Spinal cord (tissue), 9 donors: ENCODE measurements at regions not wholly inside any gene's neighbourhood (a gene's known extent, or its start where the extent isn't known, plus 50 kb on each side); places are given as distances from the start of the nearest gene placed in this dataset.

Experiments used
- DNase-seq, 6 donors: peaks; one replicate each; pipeline versions ENCODE4 v3.0.0 to v3.0.0-alpha.2; 2013 to 2015; ENCODE audit warnings: low spot score in 6 of 6, low read depth in 4 of 6
- H3K27ac ChIP-seq: one replicate; pipeline ENCODE4 v1.5.1; 2013; ENCODE audit warnings: low read depth, low read length, control low read depth
- H3K27me3 ChIP-seq: one replicate; pipeline ENCODE4 v1.6.1; 2013; ENCODE audit warnings: low read length; ENCODE audit not compliant: control insufficient read depth, insufficient read depth
- H3K36me3 ChIP-seq: one replicate; pipeline ENCODE4 v1.6.1; 2013; ENCODE audit warnings: low read length; ENCODE audit not compliant: control insufficient read depth, insufficient read depth
- H3K4me1 ChIP-seq: one replicate; pipeline ENCODE4 v1.6.1; 2013; ENCODE audit warnings: low read length; ENCODE audit not compliant: control insufficient read depth, insufficient read depth
- H3K4me3 ChIP-seq: one replicate; pipeline ENCODE4 v1.5.1; 2013; ENCODE audit warnings: low read depth, low read length, control low read depth
- H3K9me3 ChIP-seq: one replicate; pipeline ENCODE4 v1.6.1; 2013; ENCODE audit warnings: low read length; ENCODE audit not compliant: control insufficient read depth, insufficient read depth
- WGBS: methylation state at CpG from one replicate; pipeline ENCODE4 v1.1.5; 2013; ENCODE audit warnings: missing lambda C conversion rate; ENCODE audit not compliant: insufficient coverage; 5-methylcytosine and 5-hydroxymethylcytosine counted together
- donor health status: healthy.

DNA sequence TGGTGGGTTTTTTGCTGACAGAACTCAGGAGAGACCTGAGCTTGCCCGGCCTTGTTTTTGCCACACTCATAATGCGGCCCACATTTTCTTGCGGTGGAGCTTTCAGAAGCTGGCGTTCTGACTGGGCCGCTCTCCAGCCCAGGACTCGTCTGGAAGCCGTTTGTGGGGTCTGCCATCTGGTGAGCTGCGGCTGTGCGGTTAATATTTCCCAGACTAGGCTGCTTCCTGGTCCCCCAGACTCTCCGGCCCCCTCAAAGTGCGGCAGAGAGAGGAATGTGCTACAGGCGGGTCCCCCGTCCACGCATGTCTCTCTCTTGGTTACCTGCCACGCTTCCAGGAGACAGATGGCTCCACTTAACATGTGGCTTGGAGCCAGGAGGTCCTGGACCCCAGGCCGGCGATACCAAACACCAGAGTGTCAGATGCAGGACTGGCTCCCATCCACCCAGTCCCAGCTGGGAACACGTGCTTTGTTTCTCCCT is 128.9 kb upstream of the PMEPA1 start:
- 25% methylated on average over 17 of the region's 18 CpGs for WGBS
- Histone ChIP-seq H3K4me1 (peaks cover 45% of the 10 kb centered on the region), H3K27me3 (peaks cover 7% of the 10 kb centered on the region), H3K27ac (no peak overlapping the region), H3K36me3 (no peaks in the 10 kb centered on the region), H3K9me3 (no peaks in the 10 kb centered on the region), H3K4me3 (no peak overlapping the region)
- DNase-seq = peak in 2 of 6 donors; percentile 72 to 91

DNA sequence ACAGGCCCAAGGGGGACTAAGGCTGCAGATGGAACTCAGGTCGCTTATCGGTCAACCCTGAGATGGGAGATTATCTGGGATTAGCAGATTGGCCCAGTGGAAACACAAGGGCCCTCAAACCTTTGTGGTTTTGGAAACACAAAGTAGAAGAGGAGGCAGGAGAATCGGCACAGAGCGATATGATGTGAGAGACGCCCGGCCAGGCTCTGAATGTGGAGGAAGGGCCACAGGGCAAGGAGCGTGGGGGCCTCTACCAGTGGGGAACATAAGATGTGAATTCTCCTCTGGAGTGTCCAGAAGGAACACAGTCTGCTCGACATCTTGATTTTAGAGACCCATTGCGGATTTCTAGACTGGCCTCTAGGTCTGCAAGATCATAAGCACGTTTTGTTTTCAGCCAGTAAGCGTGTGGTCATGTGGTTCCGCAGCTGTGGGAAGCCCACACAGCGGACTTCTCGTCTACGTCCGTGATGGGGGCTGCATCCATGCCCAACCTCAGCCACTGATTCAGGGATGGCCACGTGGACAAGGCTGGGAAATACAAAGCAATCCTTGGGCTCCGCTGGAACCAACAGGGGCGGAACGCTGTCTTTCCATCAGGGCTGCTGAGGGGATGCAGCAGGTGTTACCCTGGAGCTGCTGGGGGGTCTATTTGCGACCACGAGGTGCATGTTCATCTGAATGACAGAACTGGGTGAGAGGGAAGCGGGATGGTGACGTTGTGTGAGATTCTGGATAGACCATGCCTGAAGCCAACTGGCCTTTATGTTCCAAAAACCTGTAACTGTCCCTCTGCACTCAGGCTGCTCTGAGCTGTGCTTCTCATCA is 127.6 kb upstream of the PMEPA1 start:
- Histone ChIP-seq H3K36me3 (no peaks in the 10 kb centered on the region), H3K27me3 (peaks cover 7% of the 10 kb centered on the region), H3K9me3 (no peaks in the 10 kb centered on the region), H3K27ac (no peak overlapping the region), H3K4me1 (peaks cover 45% of the 10 kb centered on the region), H3K4me3 (no peak overlapping the region)
- DNase-seq = no peak
- WGBS = 87% methylated on average over 24 of the region's 24 CpGs

DNA sequence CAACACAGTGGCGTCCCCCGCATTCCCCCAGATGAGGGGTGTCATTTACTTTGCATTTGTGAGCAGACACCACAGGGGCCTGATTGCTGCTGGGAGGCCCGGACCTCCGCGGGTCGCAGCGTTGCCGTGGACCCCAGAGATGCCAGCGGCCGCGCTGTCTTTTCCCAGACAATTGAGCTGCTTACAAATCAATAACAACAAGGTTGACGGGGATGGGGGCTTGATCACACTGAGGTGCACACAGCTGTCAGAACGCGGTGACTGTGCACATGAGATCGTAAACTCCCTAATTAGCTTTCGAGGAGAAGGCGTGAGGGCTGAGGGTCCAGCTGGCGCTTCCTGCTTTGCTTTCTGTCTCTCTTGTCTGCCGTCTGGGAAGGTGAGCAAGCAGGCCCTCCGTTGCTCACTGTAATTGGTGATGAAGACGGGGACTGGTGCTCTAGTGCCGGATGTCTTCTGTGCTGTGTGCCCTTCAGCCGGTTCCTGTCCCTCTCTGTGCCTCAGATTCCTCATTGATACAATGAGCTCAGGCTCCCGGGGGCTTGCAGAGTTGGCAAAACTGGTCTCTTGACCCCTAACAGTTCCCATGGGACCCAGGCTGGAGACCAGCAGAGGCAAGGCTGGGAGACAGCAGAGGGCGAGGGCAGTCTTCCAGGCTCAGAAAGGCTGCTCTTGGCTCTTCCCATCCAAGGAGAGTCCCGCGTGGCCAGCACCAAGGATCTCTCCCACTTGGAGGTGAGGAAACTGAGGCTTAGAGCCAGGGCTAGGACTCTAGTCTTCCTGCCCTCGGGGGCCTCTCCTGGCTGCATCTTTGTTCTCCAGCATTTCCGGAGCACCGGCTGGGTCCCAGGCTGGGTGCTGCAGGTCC is 126.0 kb upstream of the PMEPA1 start:
- H3K4me3 ChIP-seq = no peak overlapping the region
- no peak overlapping the region for H3K27ac ChIP-seq
- 39% methylated on average over 30 of the region's 30 CpGs for WGBS
- H3K9me3 ChIP-seq = no peaks in the 10 kb centered on the region
- H3K4me1 ChIP-seq = peaks cover 36% of the 10 kb centered on the region
- no peaks in the 10 kb centered on the region for H3K36me3 ChIP-seq
- peaks cover 7% of the 10 kb centered on the region for H3K27me3 ChIP-seq
- peak in 1 of 6 donors; percentile 52 for DNase-seq

DNA sequence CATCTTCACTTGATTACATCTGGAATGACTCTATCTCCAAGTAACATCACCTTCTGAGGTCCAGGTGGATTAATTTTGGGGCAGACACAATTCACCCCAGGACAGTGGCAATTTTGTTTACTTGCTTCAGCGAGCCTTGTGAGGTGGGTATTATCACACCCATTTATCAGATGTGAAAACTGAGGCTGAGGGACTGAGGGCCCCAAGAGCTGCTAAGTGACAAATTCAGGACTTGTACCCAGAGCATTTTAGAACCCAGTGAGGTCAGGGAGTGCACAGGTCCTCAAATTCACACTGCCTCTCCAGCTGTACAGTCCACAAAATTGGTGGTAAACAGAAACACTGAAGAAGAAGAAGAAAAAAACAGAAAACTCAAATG is 125.2 kb upstream of the PMEPA1 start:
- H3K36me3 ChIP-seq = no peaks in the 10 kb centered on the region
- H3K4me1 ChIP-seq = peaks cover 32% of the 10 kb centered on the region
- no peak overlapping the region for H3K4me3 ChIP-seq
- DNase-seq = no peak
- H3K27ac ChIP-seq = no peak overlapping the region
- WGBS = 89% methylated on average over 1 of the region's 1 CpG
- H3K27me3 ChIP-seq = peaks cover 7% of the 10 kb centered on the region
- no peaks in the 10 kb centered on the region for H3K9me3 ChIP-seq

DNA sequence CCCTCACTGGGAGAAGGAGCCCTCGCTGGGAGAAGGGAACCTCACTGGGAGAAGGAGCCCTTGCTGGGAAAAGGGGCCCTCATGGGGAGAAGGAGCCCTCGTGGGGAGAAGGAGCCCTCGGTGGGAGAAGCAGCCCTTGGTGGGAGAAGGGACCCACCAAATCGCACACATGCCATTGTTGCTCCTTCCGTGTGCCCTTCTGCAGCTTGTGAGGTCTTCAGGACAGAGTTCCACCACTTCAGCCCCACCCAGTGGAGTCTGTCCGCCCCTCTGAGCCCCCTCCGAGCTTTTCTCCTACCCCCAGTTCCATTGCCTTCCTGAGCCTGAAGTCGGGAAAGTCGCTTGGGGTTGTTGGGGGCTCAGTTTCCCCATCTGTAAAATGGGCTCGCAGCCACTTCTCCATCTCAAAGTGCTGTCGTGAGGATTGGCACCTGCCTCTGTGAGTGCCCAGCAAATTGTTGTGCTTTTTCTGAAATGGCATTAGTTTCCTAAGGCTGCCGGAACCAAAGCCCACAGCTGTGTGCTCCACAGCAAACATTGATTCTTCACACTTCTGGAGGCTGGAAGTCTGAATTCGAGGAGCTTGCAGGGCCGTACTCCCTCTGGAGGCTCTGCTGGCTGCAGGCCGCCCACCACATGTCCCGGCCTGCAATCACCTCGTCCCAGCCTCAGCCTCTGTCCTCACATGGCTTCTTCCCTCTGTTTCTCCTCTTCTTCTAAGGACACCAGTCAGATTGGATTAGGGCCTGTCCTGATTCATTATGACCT is 124.7 kb upstream of the PMEPA1 start:
- Histone ChIP-seq H3K9me3 (no peaks in the 10 kb centered on the region), H3K4me1 (peaks cover 27% of the 10 kb centered on the region), H3K27ac (no peak overlapping the region), H3K27me3 (peaks cover 7% of the 10 kb centered on the region), H3K36me3 (no peaks in the 10 kb centered on the region), H3K4me3 (no peak overlapping the region)
- WGBS = 87% methylated on average over 16 of the region's 17 CpGs
- DNase-seq = no peak

DNA sequence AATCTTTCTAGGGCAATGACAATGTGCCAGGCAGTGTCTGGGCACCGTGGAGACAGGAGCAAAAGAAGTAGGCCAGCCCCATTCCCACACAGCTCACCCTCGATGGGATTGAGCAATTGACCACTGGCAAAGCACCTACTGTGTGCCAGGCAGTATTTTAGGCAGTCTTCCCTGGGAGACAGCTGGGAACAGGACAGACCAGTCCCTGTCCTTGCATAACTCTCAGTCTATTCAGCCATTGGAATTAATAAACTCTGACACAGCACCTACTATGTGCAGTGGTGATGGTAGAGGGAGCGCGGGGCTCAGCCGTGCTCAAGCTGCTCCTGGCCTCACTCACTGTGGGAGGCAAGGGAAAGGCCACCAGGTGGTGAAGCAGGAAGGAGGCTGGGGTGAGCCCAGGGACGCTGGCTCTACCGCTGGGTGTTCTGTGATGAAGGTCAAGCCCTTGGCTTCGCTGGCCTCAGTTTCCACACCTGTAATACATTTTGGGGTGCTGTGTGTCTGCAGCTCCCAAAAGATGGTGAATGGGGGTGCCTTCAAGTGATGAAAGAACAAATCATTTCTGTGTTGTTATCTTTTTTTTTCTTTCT is 122.3 kb upstream of the PMEPA1 start:
- H3K9me3 ChIP-seq = no peaks in the 10 kb centered on the region
- 74% methylated on average over 5 of the region's 8 CpGs for WGBS
- no peaks in the 10 kb centered on the region for H3K36me3 ChIP-seq
- peaks cover 12% of the 10 kb centered on the region for H3K4me1 ChIP-seq
- DNase-seq = no peak
- no peak overlapping the region for H3K27ac ChIP-seq
- no peak overlapping the region for H3K4me3 ChIP-seq
- H3K27me3 ChIP-seq = peaks cover 7% of the 10 kb centered on the region

DNA sequence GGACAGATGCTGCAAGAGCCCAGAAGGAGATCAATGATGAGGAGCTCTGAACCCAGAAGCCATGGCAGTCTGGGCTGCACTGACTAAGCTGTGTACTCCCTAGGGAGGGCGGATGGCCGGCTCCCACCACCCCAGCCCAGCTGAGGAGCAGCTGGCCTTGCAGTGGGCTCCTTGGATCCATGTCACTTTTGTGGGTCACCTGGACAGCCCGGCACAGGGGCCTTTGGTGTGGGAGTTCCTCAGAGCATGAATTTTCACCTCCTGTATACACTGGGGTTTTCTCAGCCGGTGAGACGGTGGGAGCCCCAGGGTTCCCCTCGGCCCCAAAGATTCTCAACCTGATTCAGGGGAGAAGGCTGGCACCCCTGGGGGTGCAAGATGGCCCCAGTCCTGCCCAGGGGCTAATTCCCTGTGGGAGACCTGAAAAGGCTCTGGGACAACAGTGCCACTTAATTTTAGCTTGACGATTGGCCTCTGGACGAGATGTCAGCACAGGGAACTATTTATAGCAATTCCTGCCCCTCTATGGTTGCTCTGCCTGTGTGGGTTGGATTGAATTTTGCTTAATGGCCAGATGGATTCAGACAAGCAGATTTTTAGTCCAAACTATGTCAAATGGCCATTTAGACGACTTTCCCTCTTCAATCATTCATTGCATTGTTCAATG is 121.6 kb upstream of the PMEPA1 start:
- peaks cover 7% of the 10 kb centered on the region for H3K27me3 ChIP-seq
- WGBS = 74% methylated on average over 7 of the region's 9 CpGs
- H3K9me3 ChIP-seq = no peaks in the 10 kb centered on the region
- H3K36me3 ChIP-seq = no peaks in the 10 kb centered on the region
- no peak overlapping the region for H3K27ac ChIP-seq
- H3K4me1 ChIP-seq = peaks cover 12% of the 10 kb centered on the region
- no peak for DNase-seq
- no peak overlapping the region for H3K4me3 ChIP-seq

DNA sequence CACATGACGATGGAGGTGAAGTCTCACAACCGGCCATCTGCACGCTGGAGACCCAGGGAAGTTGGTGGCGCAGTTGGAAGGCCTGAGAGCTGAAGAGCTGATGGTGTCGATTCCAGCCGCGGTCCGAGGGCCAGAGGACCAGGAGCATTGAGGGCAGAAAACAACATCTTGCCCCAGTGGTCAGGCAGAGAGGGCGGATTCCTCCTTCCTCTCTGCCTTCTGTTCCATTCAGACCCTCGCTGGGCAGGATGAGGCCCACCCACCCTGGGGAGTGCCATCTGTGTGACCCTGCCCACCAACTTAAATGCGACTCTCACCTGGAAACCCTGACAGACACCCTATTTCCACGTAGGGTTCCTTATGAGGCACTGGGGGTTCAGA is 120.7 kb upstream of the PMEPA1 start:
- 92% methylated on average over 11 of the region's 12 CpGs for WGBS
- H3K4me1 ChIP-seq = peaks cover 5% of the 10 kb centered on the region
- H3K4me3 ChIP-seq = no peak overlapping the region
- no peak for DNase-seq
- peaks cover 2% of the 10 kb centered on the region for H3K27me3 ChIP-seq
- H3K36me3 ChIP-seq = no peaks in the 10 kb centered on the region
- H3K27ac ChIP-seq = no peak overlapping the region
- no peaks in the 10 kb centered on the region for H3K9me3 ChIP-seq
